ENCODE measurements at regions not wholly inside any gene's neighbourhood (a gene's known extent, or its start where the extent isn't known, plus 50 kb on each side); places are given as distances from the start of the nearest gene placed in this dataset.

DNA sequence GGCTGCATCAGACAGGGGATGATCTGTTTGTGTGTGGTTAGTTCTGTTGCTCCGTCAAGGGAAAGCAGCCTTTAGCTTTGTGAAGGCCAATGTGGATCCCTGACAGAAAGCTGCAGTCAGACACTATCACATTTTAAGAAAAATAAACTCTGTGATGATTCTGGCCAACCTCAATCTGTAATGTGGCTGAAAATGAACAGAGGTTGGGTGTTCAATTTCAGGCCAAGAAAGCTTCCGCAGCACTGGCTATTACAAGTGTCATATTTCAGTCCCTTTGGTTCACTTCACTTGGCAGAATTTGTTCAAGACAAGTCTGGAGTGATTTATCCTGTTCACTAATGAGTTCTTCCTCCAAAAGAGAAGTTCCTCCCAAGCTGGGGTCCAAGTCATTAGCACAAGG, 571.8 kb upstream of the IL12A start (continued):
- no peak for TF ChIP-seq HOXC10 (CRISPR knock-in tag; IDR thresholded peaks at IDR 0.05)
- no peak for TF ChIP-seq MEIS1 (CRISPR knock-in tag; IDR thresholded peaks at IDR 0.05; ENCODE audit: borderline replicate concordance)
- TF ChIP-seq ZNF670 (tag by site-specific recombination; IDR thresholded peaks at IDR 0.05; ENCODE audit: low read depth): no peak
- TF ChIP-seq, protein P1, sequence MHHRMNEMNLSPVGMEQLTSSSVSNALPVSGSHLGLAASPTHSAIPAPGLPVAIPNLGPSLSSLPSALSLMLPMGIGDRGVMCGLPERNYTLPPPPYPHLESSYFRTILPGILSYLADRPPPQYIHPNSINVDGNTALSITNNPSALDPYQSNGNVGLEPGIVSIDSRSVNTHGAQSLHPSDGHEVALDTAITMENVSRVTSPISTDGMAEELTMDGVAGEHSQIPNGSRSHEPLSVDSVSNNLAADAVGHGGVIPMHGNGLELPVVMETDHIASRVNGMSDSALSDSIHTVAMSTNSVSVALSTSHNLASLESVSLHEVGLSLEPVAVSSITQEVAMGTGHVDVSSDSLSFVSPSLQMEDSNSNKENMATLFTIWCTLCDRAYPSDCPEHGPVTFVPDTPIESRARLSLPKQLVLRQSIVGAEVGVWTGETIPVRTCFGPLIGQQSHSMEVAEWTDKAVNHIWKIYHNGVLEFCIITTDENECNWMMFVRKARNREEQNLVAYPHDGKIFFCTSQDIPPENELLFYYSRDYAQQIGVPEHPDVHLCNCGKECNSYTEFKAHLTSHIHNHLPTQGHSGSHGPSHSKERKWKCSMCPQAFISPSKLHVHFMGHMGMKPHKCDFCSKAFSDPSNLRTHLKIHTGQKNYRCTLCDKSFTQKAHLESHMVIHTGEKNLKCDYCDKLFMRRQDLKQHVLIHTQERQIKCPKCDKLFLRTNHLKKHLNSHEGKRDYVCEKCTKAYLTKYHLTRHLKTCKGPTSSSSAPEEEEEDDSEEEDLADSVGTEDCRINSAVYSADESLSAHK (tag by site-specific recombination; IDR thresholded peaks at IDR 0.05): no peak
- TF ChIP-seq, protein P2, sequence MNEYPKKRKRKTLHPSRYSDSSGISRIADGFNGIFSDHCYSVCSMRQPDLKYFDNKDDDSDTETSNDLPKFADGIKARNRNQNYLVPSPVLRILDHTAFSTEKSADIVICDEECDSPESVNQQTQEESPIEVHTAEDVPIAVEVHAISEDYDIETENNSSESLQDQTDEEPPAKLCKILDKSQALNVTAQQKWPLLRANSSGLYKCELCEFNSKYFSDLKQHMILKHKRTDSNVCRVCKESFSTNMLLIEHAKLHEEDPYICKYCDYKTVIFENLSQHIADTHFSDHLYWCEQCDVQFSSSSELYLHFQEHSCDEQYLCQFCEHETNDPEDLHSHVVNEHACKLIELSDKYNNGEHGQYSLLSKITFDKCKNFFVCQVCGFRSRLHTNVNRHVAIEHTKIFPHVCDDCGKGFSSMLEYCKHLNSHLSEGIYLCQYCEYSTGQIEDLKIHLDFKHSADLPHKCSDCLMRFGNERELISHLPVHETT (tag by site-specific recombination; IDR thresholded peaks at IDR 0.05): no peak
- TF ChIP-seq ZNF423 (tag by site-specific recombination; IDR thresholded peaks at IDR 0.05): no peak
- TF ChIP-seq ZNF558 (tag by site-specific recombination; IDR thresholded peaks at IDR 0.05): no peak
- TF ChIP-seq TRIM28 (IDR thresholded peaks at IDR 0.05; ENCODE audit: borderline replicate concordance, low read length): peak; percentile 89
- no peak for TF ChIP-seq ZNF529 (tag by site-specific recombination; IDR thresholded peaks at IDR 0.05; ENCODE audit: insufficient replicate concordance)
- TF ChIP-seq ZBTB20 (tag by site-specific recombination; IDR thresholded peaks at IDR 0.05): no peak
- no peak for TF ChIP-seq ZNF629 (tag by site-specific recombination; IDR thresholded peaks at IDR 0.05)
- no peak for TF ChIP-seq ZNF335 (tag by site-specific recombination; conservative IDR thresholded peaks at IDR 0.05)
- TF ChIP-seq ZNF76 (tag by site-specific recombination; IDR thresholded peaks at IDR 0.05; ENCODE audit: borderline replicate concordance, low read depth): no peak
- TF ChIP-seq ZNF221 (tag by site-specific recombination; IDR thresholded peaks at IDR 0.05; ENCODE audit: borderline replicate concordance): no peak
- TF ChIP-seq, protein P3, sequence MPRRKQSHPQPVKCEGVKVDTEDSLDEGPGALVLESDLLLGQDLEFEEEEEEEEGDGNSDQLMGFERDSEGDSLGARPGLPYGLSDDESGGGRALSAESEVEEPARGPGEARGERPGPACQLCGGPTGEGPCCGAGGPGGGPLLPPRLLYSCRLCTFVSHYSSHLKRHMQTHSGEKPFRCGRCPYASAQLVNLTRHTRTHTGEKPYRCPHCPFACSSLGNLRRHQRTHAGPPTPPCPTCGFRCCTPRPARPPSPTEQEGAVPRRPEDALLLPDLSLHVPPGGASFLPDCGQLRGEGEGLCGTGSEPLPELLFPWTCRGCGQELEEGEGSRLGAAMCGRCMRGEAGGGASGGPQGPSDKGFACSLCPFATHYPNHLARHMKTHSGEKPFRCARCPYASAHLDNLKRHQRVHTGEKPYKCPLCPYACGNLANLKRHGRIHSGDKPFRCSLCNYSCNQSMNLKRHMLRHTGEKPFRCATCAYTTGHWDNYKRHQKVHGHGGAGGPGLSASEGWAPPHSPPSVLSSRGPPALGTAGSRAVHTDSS (tag by site-specific recombination; IDR thresholded peaks at IDR 0.05): no peak
- TF ChIP-seq ZNF311 (tag by site-specific recombination; IDR thresholded peaks at IDR 0.05; ENCODE audit: borderline replicate concordance): no peak
- TF ChIP-seq ZNF133 (tag by site-specific recombination; IDR thresholded peaks at IDR 0.05): no peak
- TF ChIP-seq FEZF1 (tag by site-specific recombination; IDR thresholded peaks at IDR 0.05): peak; percentile 99
- TF ChIP-seq, protein P4, sequence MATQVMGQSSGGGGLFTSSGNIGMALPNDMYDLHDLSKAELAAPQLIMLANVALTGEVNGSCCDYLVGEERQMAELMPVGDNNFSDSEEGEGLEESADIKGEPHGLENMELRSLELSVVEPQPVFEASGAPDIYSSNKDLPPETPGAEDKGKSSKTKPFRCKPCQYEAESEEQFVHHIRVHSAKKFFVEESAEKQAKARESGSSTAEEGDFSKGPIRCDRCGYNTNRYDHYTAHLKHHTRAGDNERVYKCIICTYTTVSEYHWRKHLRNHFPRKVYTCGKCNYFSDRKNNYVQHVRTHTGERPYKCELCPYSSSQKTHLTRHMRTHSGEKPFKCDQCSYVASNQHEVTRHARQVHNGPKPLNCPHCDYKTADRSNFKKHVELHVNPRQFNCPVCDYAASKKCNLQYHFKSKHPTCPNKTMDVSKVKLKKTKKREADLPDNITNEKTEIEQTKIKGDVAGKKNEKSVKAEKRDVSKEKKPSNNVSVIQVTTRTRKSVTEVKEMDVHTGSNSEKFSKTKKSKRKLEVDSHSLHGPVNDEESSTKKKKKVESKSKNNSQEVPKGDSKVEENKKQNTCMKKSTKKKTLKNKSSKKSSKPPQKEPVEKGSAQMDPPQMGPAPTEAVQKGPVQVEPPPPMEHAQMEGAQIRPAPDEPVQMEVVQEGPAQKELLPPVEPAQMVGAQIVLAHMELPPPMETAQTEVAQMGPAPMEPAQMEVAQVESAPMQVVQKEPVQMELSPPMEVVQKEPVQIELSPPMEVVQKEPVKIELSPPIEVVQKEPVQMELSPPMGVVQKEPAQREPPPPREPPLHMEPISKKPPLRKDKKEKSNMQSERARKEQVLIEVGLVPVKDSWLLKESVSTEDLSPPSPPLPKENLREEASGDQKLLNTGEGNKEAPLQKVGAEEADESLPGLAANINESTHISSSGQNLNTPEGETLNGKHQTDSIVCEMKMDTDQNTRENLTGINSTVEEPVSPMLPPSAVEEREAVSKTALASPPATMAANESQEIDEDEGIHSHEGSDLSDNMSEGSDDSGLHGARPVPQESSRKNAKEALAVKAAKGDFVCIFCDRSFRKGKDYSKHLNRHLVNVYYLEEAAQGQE (tag by site-specific recombination; IDR thresholded peaks at IDR 0.05): no peak
- TF ChIP-seq ZNF473 (tag by site-specific recombination; IDR thresholded peaks at IDR 0.05): no peak
- no peak for TF ChIP-seq ZNF626 (tag by site-specific recombination; IDR thresholded peaks at IDR 0.05)

All from HEK293 (cell line).